SH-SY5Y (cell line): ENCODE measurements at regions not wholly inside any gene's neighbourhood (a gene's known extent, or its start where the extent isn't known, plus 50 kb on each side); places are given as distances from the start of the nearest gene placed in this dataset.

Experiments
- GATA2 ChIP-seq: IDR thresholded peaks from 2 replicates; pipeline ENCODE4 v1.6.1; 2011; ENCODE audit warnings: mild to moderate bottlenecking, low read depth, low read length
- GATA3 ChIP-seq: IDR thresholded peaks from 2 replicates; pipeline ENCODE4 v1.6.1; 2011; ENCODE audit warnings: low read depth, mild to moderate bottlenecking, low read length, moderate library complexity

DNA sequence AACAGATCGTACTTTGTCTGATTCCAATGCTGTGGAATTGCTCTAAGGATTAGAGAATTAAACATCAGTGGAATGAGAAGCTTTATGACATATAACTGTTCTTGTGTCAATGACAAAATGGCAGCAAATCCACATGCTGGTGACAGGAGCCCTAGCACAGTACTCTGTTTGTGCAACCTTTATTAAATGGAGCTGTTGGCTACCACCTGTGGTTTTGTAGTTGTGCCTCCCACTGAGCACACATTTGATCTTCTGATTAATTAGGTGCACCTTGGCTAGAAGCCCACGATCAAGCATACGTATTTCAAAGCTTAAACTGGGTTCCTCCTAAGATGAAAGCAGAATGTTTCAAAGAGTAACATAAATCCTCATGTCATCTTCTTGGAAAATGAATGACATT lies 394.0 kb upstream of the IGFBP7 start:
- no peak for TF ChIP-seq GATA3
- TF ChIP-seq GATA2, result no peak
